ENCODE measurements at regions not wholly inside any gene's neighbourhood (a gene's known extent, or its start where the extent isn't known, plus 50 kb on each side); places are given as distances from the start of the nearest gene placed in this dataset.

DNA sequence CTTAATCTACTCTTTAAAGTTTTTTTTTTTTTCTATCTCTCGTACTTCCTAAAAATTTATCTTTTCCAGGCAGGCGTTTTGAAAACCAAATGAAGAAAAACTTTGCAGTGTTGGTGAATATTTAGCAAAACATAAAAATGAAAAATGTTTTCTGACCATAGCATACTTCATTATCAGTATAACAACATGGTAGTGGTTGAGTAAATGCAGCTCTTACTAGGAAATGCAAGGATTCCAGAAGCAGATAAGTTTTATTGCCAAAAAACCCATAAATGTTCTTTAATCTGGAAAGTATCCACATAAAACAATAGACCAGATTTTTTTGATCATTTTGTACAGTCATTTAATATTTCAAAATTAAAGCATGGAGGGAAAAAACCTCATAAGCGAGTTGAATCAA, 136.9 kb upstream of the GUCY1A1 start:
- TF ChIP-seq CTCF (IDR thresholded peaks at IDR 0.05 in 4 of 5, conservative IDR thresholded peaks at IDR 0.05 in 1 of 5) (no peak), POLR2A (IDR thresholded peaks at IDR 0.05) (no peak)

Measured in gastrocnemius medialis (tissue), 4 donors.